ENCODE measurements at regions not wholly inside any gene's neighbourhood (a gene's known extent, or its start where the extent isn't known, plus 50 kb on each side); places are given as distances from the start of the nearest gene placed in this dataset.

DNA sequence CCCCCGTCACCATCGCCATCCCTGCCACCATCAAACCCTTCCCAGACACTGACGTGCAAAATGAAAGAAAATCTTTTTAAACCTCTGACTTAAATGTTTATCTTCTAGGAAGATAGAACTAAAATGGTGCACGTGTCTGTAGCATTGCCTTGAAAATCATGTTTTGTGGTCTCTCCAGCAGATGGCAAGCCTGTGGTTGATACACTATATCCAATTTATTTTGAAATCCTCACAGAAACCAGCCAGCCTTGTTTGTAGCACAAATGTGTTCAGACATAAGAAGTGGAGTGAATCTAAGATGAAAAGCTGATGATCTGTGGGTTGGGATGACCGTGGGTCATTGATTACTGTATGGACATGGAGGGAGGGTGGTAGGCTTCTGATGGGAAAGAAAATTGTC is 436.2 kb upstream of the SMIM21 start:
- TF ChIP-seq NANOG (IDR thresholded peaks at IDR 0.05; ENCODE audit: borderline replicate concordance) (no peak), POLR2AphosphoS5 (IDR thresholded peaks at IDR 0.05; ENCODE audit: low read depth) (no peak), CTCF (conservative IDR thresholded peaks at IDR 0.05; ENCODE audit: low read depth in 2 of 2) (no peak), EZH2 (IDR thresholded peaks at IDR 0.05; ENCODE audit: low read depth, unreplicated experiment) (no peak), EZH2phosphoT487 (IDR thresholded peaks at IDR 0.05; ENCODE audit: unreplicated experiment) (no peak), REST (IDR thresholded peaks at IDR 0.05; ENCODE audit: unreplicated experiment) (no peak), JUNB (IDR thresholded peaks at IDR 0.05; ENCODE audit: unreplicated experiment) (no peak), ETS1 (IDR thresholded peaks at IDR 0.05) (no peak), ZNF331 (CRISPR knock-in tag; IDR thresholded peaks at IDR 0.05; ENCODE audit: low read depth) (no peak), CREB1 (CRISPR knock-in tag; IDR thresholded peaks at IDR 0.05; ENCODE audit: low read depth) (no peak), STAT1 (IDR thresholded peaks at IDR 0.05; ENCODE audit: unreplicated experiment) (no peak), ZNF114 (CRISPR knock-in tag; IDR thresholded peaks at IDR 0.05) (no peak)
- TF ChIP-seq, protein P1, sequence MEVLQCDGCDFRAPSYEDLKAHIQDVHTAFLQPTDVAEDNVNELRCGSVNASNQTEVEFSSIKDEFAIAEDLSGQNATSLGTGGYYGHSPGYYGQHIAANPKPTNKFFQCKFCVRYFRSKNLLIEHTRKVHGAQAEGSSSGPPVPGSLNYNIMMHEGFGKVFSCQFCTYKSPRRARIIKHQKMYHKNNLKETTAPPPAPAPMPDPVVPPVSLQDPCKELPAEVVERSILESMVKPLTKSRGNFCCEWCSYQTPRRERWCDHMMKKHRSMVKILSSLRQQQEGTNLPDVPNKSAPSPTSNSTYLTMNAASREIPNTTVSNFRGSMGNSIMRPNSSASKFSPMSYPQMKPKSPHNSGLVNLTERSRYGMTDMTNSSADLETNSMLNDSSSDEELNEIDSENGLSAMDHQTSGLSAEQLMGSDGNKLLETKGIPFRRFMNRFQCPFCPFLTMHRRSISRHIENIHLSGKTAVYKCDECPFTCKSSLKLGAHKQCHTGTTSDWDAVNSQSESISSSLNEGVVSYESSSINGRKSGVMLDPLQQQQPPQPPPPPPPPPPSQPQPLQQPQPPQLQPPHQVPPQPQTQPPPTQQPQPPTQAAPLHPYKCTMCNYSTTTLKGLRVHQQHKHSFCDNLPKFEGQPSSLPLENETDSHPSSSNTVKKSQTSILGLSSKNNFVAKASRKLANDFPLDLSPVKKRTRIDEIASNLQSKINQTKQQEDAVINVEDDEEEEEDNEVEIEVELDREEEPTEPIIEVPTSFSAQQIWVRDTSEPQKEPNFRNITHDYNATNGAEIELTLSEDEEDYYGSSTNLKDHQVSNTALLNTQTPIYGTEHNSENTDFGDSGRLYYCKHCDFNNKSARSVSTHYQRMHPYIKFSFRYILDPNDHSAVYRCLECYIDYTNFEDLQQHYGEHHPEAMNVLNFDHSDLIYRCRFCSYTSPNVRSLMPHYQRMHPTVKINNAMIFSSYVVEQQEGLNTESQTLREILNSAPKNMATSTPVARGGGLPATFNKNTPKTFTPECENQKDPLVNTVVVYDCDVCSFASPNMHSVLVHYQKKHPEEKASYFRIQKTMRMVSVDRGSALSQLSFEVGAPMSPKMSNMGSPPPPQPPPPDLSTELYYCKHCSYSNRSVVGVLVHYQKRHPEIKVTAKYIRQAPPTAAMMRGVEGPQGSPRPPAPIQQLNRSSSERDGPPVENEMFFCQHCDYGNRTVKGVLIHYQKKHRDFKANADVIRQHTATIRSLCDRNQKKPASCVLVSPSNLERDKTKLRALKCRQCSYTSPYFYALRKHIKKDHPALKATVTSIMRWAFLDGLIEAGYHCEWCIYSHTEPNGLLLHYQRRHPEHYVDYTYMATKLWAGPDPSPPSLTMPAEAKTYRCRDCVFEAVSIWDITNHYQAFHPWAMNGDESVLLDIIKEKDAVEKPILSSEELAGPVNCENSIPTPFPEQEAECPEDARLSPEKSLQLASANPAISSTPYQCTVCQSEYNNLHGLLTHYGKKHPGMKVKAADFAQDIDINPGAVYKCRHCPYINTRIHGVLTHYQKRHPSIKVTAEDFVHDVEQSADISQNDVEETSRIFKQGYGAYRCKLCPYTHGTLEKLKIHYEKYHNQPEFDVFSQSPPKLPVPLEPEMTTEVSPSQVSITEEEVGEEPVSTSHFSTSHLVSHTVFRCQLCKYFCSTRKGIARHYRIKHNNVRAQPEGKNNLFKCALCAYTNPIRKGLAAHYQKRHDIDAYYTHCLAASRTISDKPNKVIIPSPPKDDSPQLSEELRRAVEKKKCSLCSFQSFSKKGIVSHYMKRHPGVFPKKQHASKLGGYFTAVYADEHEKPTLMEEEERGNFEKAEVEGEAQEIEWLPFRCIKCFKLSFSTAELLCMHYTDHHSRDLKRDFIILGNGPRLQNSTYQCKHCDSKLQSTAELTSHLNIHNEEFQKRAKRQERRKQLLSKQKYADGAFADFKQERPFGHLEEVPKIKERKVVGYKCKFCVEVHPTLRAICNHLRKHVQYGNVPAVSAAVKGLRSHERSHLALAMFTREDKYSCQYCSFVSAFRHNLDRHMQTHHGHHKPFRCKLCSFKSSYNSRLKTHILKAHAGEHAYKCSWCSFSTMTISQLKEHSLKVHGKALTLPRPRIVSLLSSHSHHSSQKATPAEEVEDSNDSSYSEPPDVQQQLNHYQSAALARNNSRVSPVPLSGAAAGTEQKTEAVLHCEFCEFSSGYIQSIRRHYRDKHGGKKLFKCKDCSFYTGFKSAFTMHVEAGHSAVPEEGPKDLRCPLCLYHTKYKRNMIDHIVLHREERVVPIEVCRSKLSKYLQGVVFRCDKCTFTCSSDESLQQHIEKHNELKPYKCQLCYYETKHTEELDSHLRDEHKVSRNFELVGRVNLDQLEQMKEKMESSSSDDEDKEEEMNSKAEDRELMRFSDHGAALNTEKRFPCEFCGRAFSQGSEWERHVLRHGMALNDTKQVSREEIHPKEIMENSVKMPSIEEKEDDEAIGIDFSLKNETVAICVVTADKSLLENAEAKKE (CRISPR knock-in tag; IDR thresholded peaks at IDR 0.05), result no peak

Data from GM23338 (cell line).